OCI-LY3 (cell line): ENCODE measurements at regions not wholly inside any gene's neighbourhood (a gene's known extent, or its start where the extent isn't known, plus 50 kb on each side); places are given as distances from the start of the nearest gene placed in this dataset.

ENCODE experiments used
- H2AFZ ChIP-seq: fragments of 200-600, 300-600 bp; shearing (Covaris generic); 2 replicates; pipeline ENCODE4 v1.6.0; 2014; ENCODE audit warnings: antibody characterized with exemption, low read depth, low read length
- H3K27ac ChIP-seq: fragments of 200-600, 300-600 bp; sonication (generic); 2 replicates; pipeline ENCODE4 v1.5.1; 2014; ENCODE audit warnings: mild to moderate bottlenecking, low read length, moderate library complexity, mixed read lengths
- H3K27me3 ChIP-seq: fragments of 200-600, 300-600 bp; sonication (generic); 2 replicates; pipeline ENCODE4 v1.6.1; 2014; ENCODE audit warnings: low read depth, low read length, mixed read lengths
- H3K36me3 ChIP-seq: fragments of 200-600, 300-600 bp; sonication (generic); replicated peaks from 2 replicates; pipeline ENCODE3; 2014; ENCODE audit warnings: low read depth, low read length, mixed read lengths
- H3K4me1 ChIP-seq: fragments of 300-600, 200-600 bp; sonication (generic); 2 replicates; pipeline ENCODE4 v1.6.1; 2014; ENCODE audit warnings: low read length, mixed read lengths
- H3K4me2 ChIP-seq: fragments of 200-600, 300-600 bp; sonication (generic); 2 replicates; pipeline ENCODE4 v1.6.1; 2014; ENCODE audit warnings: low read length, mixed read lengths
- H3K4me3 ChIP-seq: fragments of 300-600, 200-600 bp; sonication (generic); 2 replicates; pipeline ENCODE4 v1.5.1; 2014; ENCODE audit warnings: antibody characterized with exemption, mild to moderate bottlenecking, low read length, moderate library complexity
- H3K79me2 ChIP-seq: fragments of 300-600, 200-600 bp; shearing (Covaris generic); 2 replicates; pipeline ENCODE4 v1.6.1; 2014; ENCODE audit warnings: mild to moderate bottlenecking, low read length, mixed read lengths
- H3K9ac ChIP-seq: fragments of 300-600, 200-600 bp; shearing (Covaris generic); 2 replicates; pipeline ENCODE4 v1.6.0; 2014; ENCODE audit warnings: mild to moderate bottlenecking, low read length, moderate library complexity
- H3K9me3 ChIP-seq: fragments of 200-600, 300-600 bp; shearing (Covaris generic); 2 replicates; pipeline ENCODE4 v1.6.1; 2014; ENCODE audit warnings: low read length, mixed read lengths; ENCODE audit not compliant: insufficient read depth
- H4K20me1 ChIP-seq: fragments of 200-600, 300-600 bp; sonication (generic); 2 replicates; pipeline ENCODE4 v1.6.1; 2016; ENCODE audit warnings: low read length, mixed read lengths; ENCODE audit not compliant: insufficient read depth
- CTCF ChIP-seq: fragments of 200-600, 300-600 bp; sonication (generic); IDR thresholded peaks from 2 replicates; pipeline ENCODE4 v1.5.1; 2014; ENCODE audit warnings: antibody characterized with exemption, low read length, low read depth
- EZH2phosphoT487 ChIP-seq: fragments of 200-600 bp; shearing (Covaris generic); IDR thresholded peaks from 2 replicates; pipeline ENCODE4 v1.6.1; 2018; ENCODE audit warnings: antibody characterized with exemption, mixed run types, low read depth

- Histone ChIP-seq H3K4me1 (no peaks in the 10 kb centered on the region), H3K4me3 (no peak overlapping the region)
- TF ChIP-seq EZH2phosphoT487, result no peak
- no peak for TF ChIP-seq CTCF
Observed at GRCh38 chr12:43291516-43291915, 260.5 kb downstream of the ADAMTS20 start.

GRCh38 chr12:43290836-43291235, 261.2 kb downstream of the ADAMTS20 start:
- Histone ChIP-seq H3K9ac (no peak overlapping the region), H4K20me1 (no peaks in the 10 kb centered on the region), H3K4me1 (no peaks in the 10 kb centered on the region), H3K79me2 (no peaks in the 10 kb centered on the region), H3K9me3 (no peaks in the 10 kb centered on the region), H3K36me3 (no peaks in the 10 kb centered on the region), H2AFZ (no peak overlapping the region), H3K4me2 (no peak overlapping the region), H3K27ac (no peak overlapping the region), H3K27me3 (no peaks in the 10 kb centered on the region), H3K4me3 (no peak overlapping the region)
- TF ChIP-seq EZH2phosphoT487 (no peak), CTCF (peak; percentile 25; the same call in 1 of the 2 replicates)

More at GRCh38 chr12:43291516-43291915, 260.5 kb downstream of the ADAMTS20 start:
- Histone ChIP-seq H3K36me3 (no peaks in the 10 kb centered on the region), H3K27ac (no peak overlapping the region), H4K20me1 (no peaks in the 10 kb centered on the region), H3K27me3 (no peaks in the 10 kb centered on the region), H2AFZ (no peak overlapping the region), H3K4me2 (no peak overlapping the region), H3K9me3 (no peaks in the 10 kb centered on the region), H3K79me2 (no peaks in the 10 kb centered on the region), H3K9ac (no peak overlapping the region)

GRCh38 chr12:43289426-43289801, 262.6 kb downstream of the ADAMTS20 start:
- no peaks in the 10 kb centered on the region for H3K36me3 ChIP-seq
- no peaks in the 10 kb centered on the region for H3K79me2 ChIP-seq
- H3K27ac ChIP-seq, result no peak overlapping the region
- H2AFZ ChIP-seq, result no peak overlapping the region
- no peaks in the 10 kb centered on the region for H3K9me3 ChIP-seq
- no peaks in the 10 kb centered on the region for H4K20me1 ChIP-seq
- H3K27me3 ChIP-seq, result no peaks in the 10 kb centered on the region
- H3K4me3 ChIP-seq, result no peak overlapping the region
- no peak for TF ChIP-seq EZH2phosphoT487
- no peak for TF ChIP-seq CTCF
- H3K4me2 ChIP-seq, result no peak overlapping the region
- no peaks in the 10 kb centered on the region for H3K4me1 ChIP-seq
- H3K9ac ChIP-seq, result no peak overlapping the region

GRCh38 chr12:43288671-43289425, 263.2 kb downstream of the ADAMTS20 start:
- no peaks in the 10 kb centered on the region for H3K36me3 ChIP-seq
- no peak overlapping the region for H3K27ac ChIP-seq
- no peak overlapping the region for H3K9ac ChIP-seq
- H2AFZ ChIP-seq, result no peak overlapping the region
- no peak overlapping the region for H3K4me3 ChIP-seq
- H3K79me2 ChIP-seq, result no peaks in the 10 kb centered on the region
- TF ChIP-seq CTCF, result no peak
- H3K4me1 ChIP-seq, result no peaks in the 10 kb centered on the region
- H3K9me3 ChIP-seq, result no peaks in the 10 kb centered on the region
- H3K27me3 ChIP-seq, result no peaks in the 10 kb centered on the region
- H3K4me2 ChIP-seq, result no peak overlapping the region
- no peaks in the 10 kb centered on the region for H4K20me1 ChIP-seq
